ENCODE measurements at regions not wholly inside any gene's neighbourhood (a gene's known extent, or its start where the extent isn't known, plus 50 kb on each side); places are given as distances from the start of the nearest gene placed in this dataset.

GRCh38 chr5:166535641-166536040 is 1755.8 kb upstream of the WWC1 start:
- TF ChIP-seq, protein P1, sequence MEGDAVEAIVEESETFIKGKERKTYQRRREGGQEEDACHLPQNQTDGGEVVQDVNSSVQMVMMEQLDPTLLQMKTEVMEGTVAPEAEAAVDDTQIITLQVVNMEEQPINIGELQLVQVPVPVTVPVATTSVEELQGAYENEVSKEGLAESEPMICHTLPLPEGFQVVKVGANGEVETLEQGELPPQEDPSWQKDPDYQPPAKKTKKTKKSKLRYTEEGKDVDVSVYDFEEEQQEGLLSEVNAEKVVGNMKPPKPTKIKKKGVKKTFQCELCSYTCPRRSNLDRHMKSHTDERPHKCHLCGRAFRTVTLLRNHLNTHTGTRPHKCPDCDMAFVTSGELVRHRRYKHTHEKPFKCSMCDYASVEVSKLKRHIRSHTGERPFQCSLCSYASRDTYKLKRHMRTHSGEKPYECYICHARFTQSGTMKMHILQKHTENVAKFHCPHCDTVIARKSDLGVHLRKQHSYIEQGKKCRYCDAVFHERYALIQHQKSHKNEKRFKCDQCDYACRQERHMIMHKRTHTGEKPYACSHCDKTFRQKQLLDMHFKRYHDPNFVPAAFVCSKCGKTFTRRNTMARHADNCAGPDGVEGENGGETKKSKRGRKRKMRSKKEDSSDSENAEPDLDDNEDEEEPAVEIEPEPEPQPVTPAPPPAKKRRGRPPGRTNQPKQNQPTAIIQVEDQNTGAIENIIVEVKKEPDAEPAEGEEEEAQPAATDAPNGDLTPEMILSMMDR (IDR thresholded peaks at IDR 0.05 in 4 of 5, conservative IDR thresholded peaks at IDR 0.05 in 1 of 5) = no peak
- no peak for TF ChIP-seq POLR2A (IDR thresholded peaks at IDR 0.05)

Data from gastrocnemius medialis (tissue), 4 donors.